ENCODE measurements at regions not wholly inside any gene's neighbourhood (a gene's known extent, or its start where the extent isn't known, plus 50 kb on each side); places are given as distances from the start of the nearest gene placed in this dataset.
"Not testable (repeated sequence)": the region's sequence is repeated elsewhere in the genome, so short reads cannot be mapped to it uniquely, and the experiment has no call there.

- TF ChIP-seq CTCF (conservative IDR thresholded peaks at IDR 0.05; ENCODE audit: low read length): no peak
- no peak for DNase-seq (ENCODE audit: low read depth)
- no peak overlapping the region for H3K4me3 ChIP-seq (ENCODE audit: low read length)
Observed at GRCh38 chr12:131533139-131533538, 177.8 kb upstream of the SFSWAP start.

GRCh38 chr12:131535779-131536178, 175.1 kb upstream of the SFSWAP start:
- no peak for DNase-seq (ENCODE audit: low read depth)
- no peak overlapping the region for H3K4me3 ChIP-seq (ENCODE audit: low read length)
- TF ChIP-seq CTCF (conservative IDR thresholded peaks at IDR 0.05; ENCODE audit: low read length): no peak

- DNase-seq (ENCODE audit: low read depth): no peak
- no peak overlapping the region for H3K4me3 ChIP-seq (ENCODE audit: low read length)
- TF ChIP-seq CTCF (conservative IDR thresholded peaks at IDR 0.05; ENCODE audit: low read length): no peak
Observed at GRCh38 chr12:131536337-131536736, 174.6 kb upstream of the SFSWAP start.

- DNase-seq (ENCODE audit: low read depth): no peak
- H3K4me3 ChIP-seq (ENCODE audit: low read length): no peak overlapping the region
- TF ChIP-seq CTCF (conservative IDR thresholded peaks at IDR 0.05; ENCODE audit: low read length): no peak
Observed at GRCh38 chr12:131536766-131537165, 174.1 kb upstream of the SFSWAP start.

- DNase-seq (ENCODE audit: low read depth): no peak
- TF ChIP-seq CTCF (conservative IDR thresholded peaks at IDR 0.05; ENCODE audit: low read length): no peak
- H3K4me3 ChIP-seq (ENCODE audit: low read length): no peak overlapping the region
Observed at GRCh38 chr12:131537267-131537958, 173.5 kb upstream of the SFSWAP start.

GRCh38 chr12:131539381-131539780, 171.5 kb upstream of the SFSWAP start:
- no peak overlapping the region for H3K4me3 ChIP-seq (ENCODE audit: low read length)
- DNase-seq (ENCODE audit: low read depth): no peak
- TF ChIP-seq CTCF (conservative IDR thresholded peaks at IDR 0.05; ENCODE audit: low read length): no peak

- no peak for TF ChIP-seq CTCF (conservative IDR thresholded peaks at IDR 0.05; ENCODE audit: low read length)
- no peak for DNase-seq (ENCODE audit: low read depth)
- no peak overlapping the region for H3K4me3 ChIP-seq (ENCODE audit: low read length)
Observed at GRCh38 chr12:131540138-131540623, 170.7 kb upstream of the SFSWAP start.

GRCh38 chr12:131541512-131541911, 169.4 kb upstream of the SFSWAP start:
- not testable (repeated sequence) for DNase-seq (ENCODE audit: low read depth)

More at GRCh38 chr12:131541512-131541911, 169.4 kb upstream of the SFSWAP start:
- H3K4me3 ChIP-seq (ENCODE audit: low read length): not testable (repeated sequence)

Measured in AG10803 (cell line).